ENCODE measurements at regions not wholly inside any gene's neighbourhood (a gene's known extent, or its start where the extent isn't known, plus 50 kb on each side); places are given as distances from the start of the nearest gene placed in this dataset.

- no peak overlapping the region for H3K4me3 ChIP-seq (ENCODE audit: low read depth, low read length)
- H3K27ac ChIP-seq (ENCODE audit: extremely low read depth, low read depth, low read length) = no peak overlapping the region
- H3K4me1 ChIP-seq (ENCODE audit: control insufficient read depth, insufficient read depth, low read length) = no peaks in the 10 kb centered on the region
- POLR2A ChIA-PET = interaction anchor here (0.6 kb wide), 1 partner anchor 9 kb away, joined by 3 read pairs; no protein-coding TSS in a partner anchor
- CTCF ChIA-PET = interaction anchor here (0.6 kb wide), 1 partner anchor 21 kb away, joined by 4 read pairs; no protein-coding TSS in a partner anchor
- TF ChIP-seq REST (tag by site-specific recombination; IDR thresholded peaks at IDR 0.05) (peak; percentile 81), ZFP69B (tag by site-specific recombination; IDR thresholded peaks at IDR 0.05) (no peak)
- no peaks in the 10 kb centered on the region for H3K36me3 ChIP-seq (ENCODE audit: control insufficient read depth in 2 of 2, insufficient read depth in 1 of 2, low read length in 2 of 2)
- no peaks in the 10 kb centered on the region for H3K9me3 ChIP-seq (ENCODE audit: control insufficient read depth, insufficient read depth, low read depth, low read length)
Measured at GRCh38 chr16:18039931-18040330, 296.6 kb downstream of the NPIPA8 start.

GRCh38 chr16:18037051-18037450, 299.5 kb downstream of the NPIPA8 start:
- TF ChIP-seq ZNF19 (tag by site-specific recombination; IDR thresholded peaks at IDR 0.05; ENCODE audit: low read depth) (no peak), ZNF24 (tag by site-specific recombination; IDR thresholded peaks at IDR 0.05) (no peak), ZNF514 (tag by site-specific recombination; IDR thresholded peaks at IDR 0.05) (no peak), SCRT1 (tag by site-specific recombination; IDR thresholded peaks at IDR 0.05; ENCODE audit: borderline replicate concordance) (no peak), ZNF2 (tag by site-specific recombination; IDR thresholded peaks at IDR 0.05) (no peak), GFI1B (tag by site-specific recombination; IDR thresholded peaks at IDR 0.05) (no peak), PRDM1 (tag by site-specific recombination; IDR thresholded peaks at IDR 0.05) (no peak), ZNF513 (tag by site-specific recombination; IDR thresholded peaks at IDR 0.05) (peak; percentile 97), YY2 (tag by site-specific recombination; IDR thresholded peaks at IDR 0.05) (no peak), AEBP2 (tag by site-specific recombination; IDR thresholded peaks at IDR 0.05; ENCODE audit: borderline replicate concordance) (no peak), ZNF585B (tag by site-specific recombination; IDR thresholded peaks at IDR 0.05) (no peak), ZNF335 (tag by site-specific recombination; conservative IDR thresholded peaks at IDR 0.05) (no peak), ZNF211 (tag by site-specific recombination; IDR thresholded peaks at IDR 0.05; ENCODE audit: low read depth) (no peak), ZNF423 (tag by site-specific recombination; IDR thresholded peaks at IDR 0.05) (no peak), ATF2 (tag by site-specific recombination; IDR thresholded peaks at IDR 0.05; ENCODE audit: low read depth) (0 out of 2 replicates have a peak, but pooled peaks have one; percentile 40), ZNF10 (tag by site-specific recombination; IDR thresholded peaks at IDR 0.05) (no peak), PRDM4 (tag by site-specific recombination; IDR thresholded peaks at IDR 0.05) (no peak)
- H3K36me3 ChIP-seq (ENCODE audit: control insufficient read depth in 2 of 2, insufficient read depth in 1 of 2, low read length in 2 of 2) = no peaks in the 10 kb centered on the region
- H3K27ac ChIP-seq (ENCODE audit: extremely low read depth, low read depth, low read length) = no peak overlapping the region
- ChIA-PET POLR2A (no interaction called here), CTCF (no interaction called here)
- H3K4me1 ChIP-seq (ENCODE audit: control insufficient read depth, insufficient read depth, low read length) = no peaks in the 10 kb centered on the region
- no peaks in the 10 kb centered on the region for H3K9me3 ChIP-seq (ENCODE audit: control insufficient read depth, insufficient read depth, low read depth, low read length)
- no peak overlapping the region for H3K4me3 ChIP-seq (ENCODE audit: low read depth, low read length)
